ENCODE measurements at regions not wholly inside any gene's neighbourhood (a gene's known extent, or its start where the extent isn't known, plus 50 kb on each side); places are given as distances from the start of the nearest gene placed in this dataset.

- WGBS = 83% methylated on average over 3 of the region's 3 CpGs
- intact Hi-C loops (cut with DNase I) = no loop called here
- DNase-seq (ENCODE audit: extremely low spot score) = no peak
- Histone ChIP-seq H3K27me3 (no peaks in the 10 kb centered on the region), H3K27ac (replicated peaks in 1 of 4) (no peak overlapping the region), H3K4me1 (no peaks in the 10 kb centered on the region), H3K9me3 (peaks cover 0 to 16% (median 8%) of the 10 kb centered on the region in 4 donors), H3K4me3 (no peak overlapping the region), H3K36me3 (no peaks in the 10 kb centered on the region)
- no peak for TF ChIP-seq CTCF (IDR thresholded peaks at IDR 0.05)
- no peak for TF ChIP-seq EP300 (IDR thresholded peaks at IDR 0.05)
- no peak for TF ChIP-seq POLR2A (IDR thresholded peaks at IDR 0.05; ENCODE audit: low read depth)
- TF ChIP-seq POLR2AphosphoS5 (IDR thresholded peaks at IDR 0.05) = no peak
These were observed 353.4 kb downstream of the TLE1 start for GRCh38 chr9:81335879-81336421.

- no peak for DNase-seq (ENCODE audit: extremely low spot score)
- H3K27me3 ChIP-seq = no peaks in the 10 kb centered on the region
- peaks cover 0 to 21% (median 10%) of the 10 kb centered on the region in 4 donors for H3K9me3 ChIP-seq
- H3K36me3 ChIP-seq = no peaks in the 10 kb centered on the region
- WGBS = 80% methylated on average over 3 of the region's 3 CpGs
- TF ChIP-seq POLR2A (IDR thresholded peaks at IDR 0.05; ENCODE audit: low read depth) = no peak
- no peak for TF ChIP-seq POLR2AphosphoS5 (IDR thresholded peaks at IDR 0.05)
- TF ChIP-seq CTCF (IDR thresholded peaks at IDR 0.05) = no peak
- no peak for TF ChIP-seq EP300 (IDR thresholded peaks at IDR 0.05)
- no peak overlapping the region for H3K27ac ChIP-seq (replicated peaks in 1 of 4)
- H3K4me3 ChIP-seq = no peak overlapping the region
- intact Hi-C loops (cut with DNase I) = no loop called here
- peaks cover 0 to 4% (median 0%) of the 10 kb centered on the region in 4 donors for H3K4me1 ChIP-seq
These were observed 367.8 kb downstream of the TLE1 start for GRCh38 chr9:81321551-81321950.

GRCh38 chr9:81320909-81321482 lies 368.4 kb downstream of the TLE1 start:
- 69% methylated on average over 4 of the region's 4 CpGs for WGBS
- no peak for TF ChIP-seq CTCF (IDR thresholded peaks at IDR 0.05)
- TF ChIP-seq EP300 (IDR thresholded peaks at IDR 0.05) = no peak
- TF ChIP-seq POLR2AphosphoS5 (IDR thresholded peaks at IDR 0.05) = no peak
- TF ChIP-seq POLR2A (IDR thresholded peaks at IDR 0.05; ENCODE audit: low read depth) = no peak
- no peak overlapping the region for H3K27ac ChIP-seq (replicated peaks in 1 of 4)
- H3K4me1 ChIP-seq = peaks cover 0 to 4% (median 0%) of the 10 kb centered on the region in 4 donors
- peaks cover 0 to 21% (median 10%) of the 10 kb centered on the region in 4 donors for H3K9me3 ChIP-seq
- H3K36me3 ChIP-seq = no peaks in the 10 kb centered on the region
- no peaks in the 10 kb centered on the region for H3K27me3 ChIP-seq
- H3K4me3 ChIP-seq = no peak overlapping the region
- intact Hi-C loops (cut with DNase I) = no loop called here
- DNase-seq (ENCODE audit: extremely low spot score) = no peak

GRCh38 chr9:81318571-81318970 lies 370.8 kb downstream of the TLE1 start:
- Histone ChIP-seq H3K9me3 (peaks cover 0 to 4% (median 1%) of the 10 kb centered on the region in 4 donors), H3K36me3 (no peaks in the 10 kb centered on the region), H3K27ac (replicated peaks in 1 of 4) (no peak overlapping the region), H3K4me3 (no peak overlapping the region), H3K27me3 (no peaks in the 10 kb centered on the region), H3K4me1 (peaks cover 0 to 4% (median 0%) of the 10 kb centered on the region in 4 donors)
- TF ChIP-seq CTCF (IDR thresholded peaks at IDR 0.05) = no peak
- DNase-seq (ENCODE audit: extremely low spot score) = no peak
- WGBS = 88% methylated on average over 3 of the region's 3 CpGs
- intact Hi-C loops (cut with DNase I) = no loop called here

- no peak for TF ChIP-seq POLR2AphosphoS5 (IDR thresholded peaks at IDR 0.05)
- no peak for TF ChIP-seq CTCF (IDR thresholded peaks at IDR 0.05)
- no peak for TF ChIP-seq POLR2A (IDR thresholded peaks at IDR 0.05; ENCODE audit: low read depth)
- TF ChIP-seq EP300 (IDR thresholded peaks at IDR 0.05) = no peak
- Histone ChIP-seq H3K27me3 (no peaks in the 10 kb centered on the region), H3K4me3 (no peak overlapping the region), H3K27ac (replicated peaks in 1 of 4) (no peak overlapping the region), H3K36me3 (no peaks in the 10 kb centered on the region), H3K4me1 (peaks cover 0 to 4% (median 0%) of the 10 kb centered on the region in 4 donors), H3K9me3 (no peaks in the 10 kb centered on the region)
- DNase-seq (ENCODE audit: extremely low spot score) = no peak
- intact Hi-C loops (cut with DNase I) = no loop called here
- WGBS = 92% methylated on average over 7 of the region's 7 CpGs
These were observed 371.4 kb downstream of the TLE1 start for GRCh38 chr9:81317939-81318338.
